ENCODE measurements at regions not wholly inside any gene's neighbourhood (a gene's known extent, or its start where the extent isn't known, plus 50 kb on each side); places are given as distances from the start of the nearest gene placed in this dataset.
"Not testable (repeated sequence)": the region's sequence is repeated elsewhere in the genome, so short reads cannot be mapped to it uniquely, and the experiment has no call there.

- no peak for DNase-seq (ENCODE audit: low spot score)
Measured at GRCh38 chr19:30236587-30236986, 135.6 kb upstream of the ZNF536 start.

GRCh38 chr19:30237140-30237539 lies 135.0 kb upstream of the ZNF536 start:
- no peak for DNase-seq (ENCODE audit: low spot score)

GRCh38 chr19:30240904-30241695 lies 131.1 kb upstream of the ZNF536 start:
- no peak for DNase-seq (ENCODE audit: low spot score)

- no peak for DNase-seq (ENCODE audit: low spot score)
Measured at GRCh38 chr19:30244533-30244932, 127.7 kb upstream of the ZNF536 start.

GRCh38 chr19:30245401-30246039 lies 126.7 kb upstream of the ZNF536 start:
- no peak for DNase-seq (ENCODE audit: low spot score)

- no peak for DNase-seq (ENCODE audit: low spot score)
Measured at GRCh38 chr19:30249911-30250310, 122.3 kb upstream of the ZNF536 start.

- no peak for DNase-seq (ENCODE audit: low spot score)
Measured at GRCh38 chr19:30252214-30252613, 120.0 kb upstream of the ZNF536 start.

GRCh38 chr19:30253581-30253996 lies 118.6 kb upstream of the ZNF536 start:
- DNase-seq (ENCODE audit: low spot score) = peak; percentile 14

- DNase-seq (ENCODE audit: low spot score) = no peak
Measured at GRCh38 chr19:30254158-30254557, 118.0 kb upstream of the ZNF536 start.

GRCh38 chr19:30254789-30255188 lies 117.4 kb upstream of the ZNF536 start:
- no peak for DNase-seq (ENCODE audit: low spot score)

GRCh38 chr19:30255791-30256495 lies 116.2 kb upstream of the ZNF536 start:
- no peak for DNase-seq (ENCODE audit: low spot score)

GRCh38 chr19:30256496-30256850 lies 115.7 kb upstream of the ZNF536 start:
- no peak for DNase-seq (ENCODE audit: low spot score)

- no peak for DNase-seq (ENCODE audit: low spot score)
Measured at GRCh38 chr19:30263830-30264381, 108.3 kb upstream of the ZNF536 start.

GRCh38 chr19:30265918-30266317 lies 106.3 kb upstream of the ZNF536 start:
- not testable (repeated sequence) for DNase-seq (ENCODE audit: low spot score)

- DNase-seq (ENCODE audit: low spot score) = no peak
Measured at GRCh38 chr19:30266687-30267086, 105.5 kb upstream of the ZNF536 start.

- DNase-seq (ENCODE audit: low spot score) = no peak
Measured at GRCh38 chr19:30267332-30267731, 104.9 kb upstream of the ZNF536 start.

- no peak for DNase-seq (ENCODE audit: low spot score)
Measured at GRCh38 chr19:30268601-30269000, 103.6 kb upstream of the ZNF536 start.

GRCh38 chr19:30269638-30270037 lies 102.5 kb upstream of the ZNF536 start:
- no peak for DNase-seq (ENCODE audit: low spot score)

GRCh38 chr19:30271816-30272215 lies 100.4 kb upstream of the ZNF536 start:
- no peak for DNase-seq (ENCODE audit: low spot score)

- no peak for DNase-seq (ENCODE audit: low spot score)
Measured at GRCh38 chr19:30272554-30272953, 99.6 kb upstream of the ZNF536 start.

- no peak for DNase-seq (ENCODE audit: low spot score)
Measured at GRCh38 chr19:30273184-30273583, 99.0 kb upstream of the ZNF536 start.

GRCh38 chr19:30274987-30275386 lies 97.2 kb upstream of the ZNF536 start:
- DNase-seq (ENCODE audit: low spot score) = no peak
